WERI-Rb-1 (cell line): ENCODE measurements at regions not wholly inside any gene's neighbourhood (a gene's known extent, or its start where the extent isn't known, plus 50 kb on each side); places are given as distances from the start of the nearest gene placed in this dataset.

Experiments
- DNase-seq: peaks from one replicate; pipeline ENCODE4 v3.0.0-alpha.2; 2020
- H3K27ac ChIP-seq: fragments of 250-450 bp; sonication (Bioruptor Pico); 2 replicates; pipeline ENCODE4 v1.5.1; 2020; ENCODE audit warnings: mild to moderate bottlenecking, moderate library complexity
- H3K27me3 ChIP-seq: fragments of 250-450 bp; sonication (Bioruptor Pico); 2 replicates; pipeline ENCODE4 v1.5.1; 2021; ENCODE audit warnings: mild to moderate bottlenecking, low read depth, moderate library complexity; ENCODE audit not compliant: insufficient read depth, severe bottlenecking
- H3K36me3 ChIP-seq: fragments of 250-450 bp; sonication (Bioruptor Pico); 2 replicates; pipeline ENCODE4 v1.5.1; 2020; ENCODE audit warnings: mild to moderate bottlenecking, moderate library complexity
- H3K4me3 ChIP-seq: 2 replicates; pipeline ENCODE4 v1.5.1; 2011; ENCODE audit warnings: low read depth, mild to moderate bottlenecking, control low read depth, low read length
- H3K9me3 ChIP-seq: fragments of 250-450 bp; sonication (Bioruptor Pico); 2 replicates; pipeline ENCODE4 v1.5.1; 2021; ENCODE audit warnings: mild to moderate bottlenecking, moderate library complexity; ENCODE audit not compliant: severe bottlenecking
- CTCF ChIP-seq: IDR thresholded peaks from 2 replicates; pipeline ENCODE4 v1.5.1; 2011; ENCODE audit warnings: low read depth, mild to moderate bottlenecking, control low read depth, inconsistent platforms, low read length

GRCh38 chr13:83621765-83622421 lies 260.4 kb downstream of the SLITRK1 start:
- H3K27ac ChIP-seq: no peak overlapping the region
- no peaks in the 10 kb centered on the region for H3K36me3 ChIP-seq
- H3K4me3 ChIP-seq: no peak overlapping the region
- no peak for TF ChIP-seq CTCF
- DNase-seq: no peak
- no peaks in the 10 kb centered on the region for H3K27me3 ChIP-seq
- peaks cover 2% of the 10 kb centered on the region for H3K9me3 ChIP-seq

- TF ChIP-seq CTCF: no peak
- Histone ChIP-seq H3K4me3 (no peak overlapping the region), H3K27ac (no peak overlapping the region), H3K27me3 (no peaks in the 10 kb centered on the region), H3K9me3 (peaks cover 2% of the 10 kb centered on the region), H3K36me3 (no peaks in the 10 kb centered on the region)
- DNase-seq: no peak
Observed at GRCh38 chr13:83620530-83621220, 261.6 kb downstream of the SLITRK1 start.

GRCh38 chr13:83618966-83619365 lies 263.3 kb downstream of the SLITRK1 start:
- H3K27ac ChIP-seq: no peak overlapping the region
- peaks cover 6% of the 10 kb centered on the region for H3K9me3 ChIP-seq
- no peak overlapping the region for H3K4me3 ChIP-seq
- H3K36me3 ChIP-seq: no peaks in the 10 kb centered on the region
- TF ChIP-seq CTCF: no peak
- no peaks in the 10 kb centered on the region for H3K27me3 ChIP-seq
- DNase-seq: no peak

- H3K9me3 ChIP-seq: peaks cover 14% of the 10 kb centered on the region
- no peak for DNase-seq
- TF ChIP-seq CTCF: no peak
- H3K4me3 ChIP-seq: no peak overlapping the region
- no peak overlapping the region for H3K27ac ChIP-seq
- H3K36me3 ChIP-seq: no peaks in the 10 kb centered on the region
- H3K27me3 ChIP-seq: no peaks in the 10 kb centered on the region
Observed at GRCh38 chr13:83613524-83613923, 268.8 kb downstream of the SLITRK1 start.

- no peak for TF ChIP-seq CTCF
- H3K27me3 ChIP-seq: no peaks in the 10 kb centered on the region
- no peaks in the 10 kb centered on the region for H3K9me3 ChIP-seq
- H3K4me3 ChIP-seq: no peak overlapping the region
- no peak for DNase-seq
- H3K27ac ChIP-seq: no peak overlapping the region
- H3K36me3 ChIP-seq: no peaks in the 10 kb centered on the region
Observed at GRCh38 chr13:83601539-83601938, 280.7 kb downstream of the SLITRK1 start.
